H54 (cell line): ENCODE measurements at regions not wholly inside any gene's neighbourhood (a gene's known extent, or its start where the extent isn't known, plus 50 kb on each side); places are given as distances from the start of the nearest gene placed in this dataset.

Experiments used
- DNase-seq: peaks from one replicate; pipeline ENCODE4 v3.0.0; 2011; ENCODE audit warnings: low spot score, mixed read lengths; ENCODE audit not compliant: insufficient read length
- FAIRE-seq: peaks from 3 replicates; lab custom pipeline; 2011; peaks lifted over from hg19 to GRCh38; lab: Jason Lieb, UNC
- POLR2A ChIP-seq: IDR thresholded peaks from 2 replicates; pipeline ENCODE4 v1.6.1; 2011; ENCODE audit warnings: low read depth, mild to moderate bottlenecking, low read length

DNA sequence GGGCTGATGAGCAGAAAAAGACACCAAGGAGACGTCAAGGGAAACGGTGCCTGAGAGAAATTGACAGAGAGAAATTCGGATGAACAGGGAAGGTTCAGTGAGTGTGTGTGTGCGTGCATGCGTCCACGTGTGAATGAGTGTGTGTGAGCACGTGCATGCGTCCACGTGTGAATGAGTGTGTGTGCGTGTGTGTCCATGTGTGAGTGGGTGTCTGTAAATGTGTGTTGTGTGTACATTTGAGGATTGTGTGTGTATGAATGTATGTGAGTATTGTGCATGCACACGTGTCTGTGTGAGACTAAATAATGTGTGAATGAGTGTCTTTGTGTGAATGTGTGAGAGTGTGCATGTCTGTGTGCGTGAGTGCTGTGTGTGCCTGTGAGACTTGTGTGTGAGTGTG lies 137.4 kb upstream of the MED13L start:
- no peak for TF ChIP-seq POLR2A
- FAIRE-seq (no peak), DNase-seq (no peak)

DNA sequence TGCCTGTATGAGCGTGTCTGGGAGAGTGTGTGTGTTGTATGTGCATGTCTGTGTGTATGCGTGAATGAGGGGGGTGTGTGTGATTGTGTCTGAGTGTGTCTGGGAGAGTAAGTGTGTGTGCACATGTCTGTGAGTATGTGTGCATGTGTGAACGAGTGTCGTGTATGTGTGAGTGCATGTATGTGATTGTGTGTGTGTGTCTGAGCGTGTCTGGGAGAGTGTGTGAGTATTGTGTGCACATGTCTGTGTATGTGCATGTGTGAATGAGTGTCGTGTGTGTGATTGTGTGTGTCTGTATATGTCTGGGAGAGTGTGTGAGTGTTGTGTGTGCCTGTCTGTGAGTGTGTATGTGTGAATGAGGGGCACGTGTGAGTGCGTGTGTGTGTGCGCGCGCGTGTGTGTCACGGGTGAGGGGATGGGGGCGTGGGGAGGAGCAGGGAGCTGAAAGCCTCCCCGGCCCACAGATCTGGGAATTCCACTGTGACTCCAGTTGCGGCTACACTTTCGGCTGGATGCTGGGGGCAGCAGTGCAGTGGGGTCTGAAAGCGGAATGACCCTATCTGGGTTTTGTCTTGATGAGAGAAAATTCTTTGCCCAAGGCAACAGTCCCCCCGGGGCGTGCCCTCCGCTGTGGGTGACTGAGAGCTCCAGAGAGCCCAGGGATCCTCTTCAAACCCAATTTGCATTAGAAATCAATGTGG lies 138.1 kb upstream of the MED13L start:
- FAIRE-seq, result no peak
- TF ChIP-seq POLR2A, result no peak
- no peak for DNase-seq

DNA sequence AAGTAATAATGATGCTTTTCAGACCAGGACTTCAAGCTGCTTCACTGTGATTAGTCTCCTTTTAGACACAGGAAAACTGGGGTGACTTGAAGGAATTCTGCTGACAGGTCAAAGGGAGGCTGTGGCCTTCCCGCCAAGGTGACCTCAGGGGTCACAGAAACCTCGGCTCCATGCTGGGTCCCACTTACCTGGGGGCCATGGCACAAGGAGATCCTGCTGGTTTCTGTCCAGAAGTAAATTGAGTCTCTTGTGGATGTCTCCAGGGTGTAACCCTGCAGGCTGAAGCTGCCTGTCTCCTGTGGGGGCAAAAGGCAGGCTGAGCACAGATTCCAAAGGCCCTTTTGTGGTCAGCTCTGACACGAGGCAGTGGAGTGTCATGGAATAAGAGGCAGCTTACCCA lies 138.7 kb upstream of the MED13L start:
- no peak for TF ChIP-seq POLR2A
- FAIRE-seq, result no peak
- DNase-seq, result no peak

DNA sequence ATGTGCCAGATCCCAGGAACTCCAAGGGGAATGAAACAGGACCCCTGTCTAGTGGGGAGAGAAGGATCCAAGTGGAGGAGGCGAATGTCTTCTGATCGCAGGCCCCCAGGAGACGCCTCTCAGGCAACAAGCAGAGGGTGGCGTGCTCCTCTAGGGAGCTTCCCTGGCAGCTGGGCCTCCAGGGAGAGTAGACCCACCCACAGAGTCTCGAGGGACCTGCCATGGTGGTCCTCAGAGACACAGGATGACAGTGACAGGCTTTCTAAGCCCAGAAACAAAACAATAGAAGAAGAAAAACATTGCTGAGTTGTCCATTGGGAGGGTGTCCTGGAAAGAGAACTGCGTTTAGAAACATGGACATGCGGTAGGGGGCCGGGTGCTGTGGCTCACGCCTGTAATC lies 140.6 kb upstream of the MAP1LC3B2 start:
- DNase-seq (no peak), FAIRE-seq (no peak)
- no peak for TF ChIP-seq POLR2A

DNA sequence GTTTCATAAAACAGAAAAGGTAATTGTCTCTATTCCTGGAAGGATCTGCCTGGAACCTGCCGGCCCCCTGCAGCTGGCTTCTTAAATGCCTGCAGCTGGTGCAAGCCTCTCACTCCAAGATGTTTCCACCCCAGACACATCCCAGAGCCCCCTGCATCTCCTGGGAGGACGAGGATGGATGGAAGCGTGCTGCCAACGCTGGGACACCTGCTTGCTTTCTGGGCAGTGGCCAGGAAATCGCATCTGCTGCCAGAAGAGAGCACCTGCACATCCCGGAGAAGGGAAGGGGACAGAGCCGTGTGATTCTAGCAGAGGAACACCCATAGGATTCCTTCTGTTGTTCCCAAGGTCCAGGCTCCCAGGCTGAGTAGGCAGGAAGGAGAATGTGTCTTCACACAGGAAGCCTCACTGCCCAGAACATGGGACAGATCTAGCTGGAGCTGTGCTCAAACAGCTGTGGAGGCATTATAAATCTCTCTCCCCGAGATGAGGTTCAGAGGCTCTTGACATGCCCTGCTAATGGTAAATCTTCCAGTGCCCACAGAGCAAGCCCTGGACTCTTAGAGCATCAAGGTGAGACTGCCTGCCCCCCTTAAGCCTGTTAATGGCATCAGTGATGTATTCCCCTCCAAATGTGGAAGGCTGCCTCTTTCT lies 138.8 kb upstream of the MAP1LC3B2 start:
- DNase-seq (no peak), FAIRE-seq (no peak)
- no peak for TF ChIP-seq POLR2A

DNA sequence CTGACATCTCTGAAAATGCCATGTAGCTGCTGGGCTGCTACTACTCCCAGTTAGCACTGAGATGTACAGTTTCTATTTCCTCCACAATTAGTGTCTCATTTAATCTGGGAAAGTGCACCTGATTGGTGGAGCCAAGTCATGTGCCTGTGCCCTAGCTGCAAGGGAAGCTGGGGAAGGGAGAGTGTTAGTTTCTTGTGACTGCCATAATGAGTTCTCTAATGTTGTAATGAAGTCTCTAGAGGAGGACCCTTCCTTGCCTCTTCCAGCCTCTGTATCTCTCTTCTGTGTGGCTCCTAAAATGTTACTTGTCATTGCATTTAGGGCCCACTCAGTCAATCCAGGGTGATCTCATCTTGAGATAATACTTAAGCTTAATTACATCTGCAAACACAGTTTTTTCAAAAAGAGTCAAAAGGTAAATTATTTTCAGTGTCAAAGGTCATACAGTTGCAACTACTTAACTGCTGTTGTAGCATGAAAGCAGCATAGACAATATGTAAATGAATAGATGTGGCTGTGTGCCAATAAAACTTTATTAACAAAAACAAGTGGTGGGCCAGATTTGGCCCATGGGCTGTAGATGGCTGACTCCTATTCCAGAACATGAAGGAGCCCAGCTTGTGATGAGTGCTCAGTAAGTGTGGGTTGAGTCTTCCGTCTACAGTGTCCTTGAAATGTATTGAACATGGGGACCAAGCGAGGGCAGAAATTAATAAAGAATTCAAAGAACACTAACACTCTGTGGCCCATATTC lies 137.2 kb upstream of the MAP1LC3B2 start:
- no peak for TF ChIP-seq POLR2A
- FAIRE-seq (no peak), DNase-seq (no peak)

DNA sequence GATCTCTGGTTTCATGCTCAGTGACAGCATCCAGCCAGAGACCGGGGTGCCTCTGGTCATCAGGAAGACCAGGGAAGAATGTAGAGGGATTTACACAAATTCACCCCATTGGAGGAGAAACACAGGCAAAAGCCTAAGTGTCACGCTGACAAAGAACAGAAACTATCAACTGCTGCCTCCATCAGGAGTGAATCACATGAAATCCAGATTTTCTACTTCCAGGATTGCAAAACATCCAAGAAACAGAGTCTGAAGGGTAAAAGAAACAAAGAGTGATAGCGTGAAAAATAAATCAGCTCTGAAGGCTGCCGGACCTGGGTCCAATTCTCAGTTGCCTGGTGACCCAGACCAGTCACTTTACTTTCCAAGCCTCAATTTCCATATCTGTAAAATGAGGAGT lies 136.1 kb upstream of the MAP1LC3B2 start:
- TF ChIP-seq POLR2A, result no peak
- DNase-seq (no peak), FAIRE-seq (no peak)

DNA sequence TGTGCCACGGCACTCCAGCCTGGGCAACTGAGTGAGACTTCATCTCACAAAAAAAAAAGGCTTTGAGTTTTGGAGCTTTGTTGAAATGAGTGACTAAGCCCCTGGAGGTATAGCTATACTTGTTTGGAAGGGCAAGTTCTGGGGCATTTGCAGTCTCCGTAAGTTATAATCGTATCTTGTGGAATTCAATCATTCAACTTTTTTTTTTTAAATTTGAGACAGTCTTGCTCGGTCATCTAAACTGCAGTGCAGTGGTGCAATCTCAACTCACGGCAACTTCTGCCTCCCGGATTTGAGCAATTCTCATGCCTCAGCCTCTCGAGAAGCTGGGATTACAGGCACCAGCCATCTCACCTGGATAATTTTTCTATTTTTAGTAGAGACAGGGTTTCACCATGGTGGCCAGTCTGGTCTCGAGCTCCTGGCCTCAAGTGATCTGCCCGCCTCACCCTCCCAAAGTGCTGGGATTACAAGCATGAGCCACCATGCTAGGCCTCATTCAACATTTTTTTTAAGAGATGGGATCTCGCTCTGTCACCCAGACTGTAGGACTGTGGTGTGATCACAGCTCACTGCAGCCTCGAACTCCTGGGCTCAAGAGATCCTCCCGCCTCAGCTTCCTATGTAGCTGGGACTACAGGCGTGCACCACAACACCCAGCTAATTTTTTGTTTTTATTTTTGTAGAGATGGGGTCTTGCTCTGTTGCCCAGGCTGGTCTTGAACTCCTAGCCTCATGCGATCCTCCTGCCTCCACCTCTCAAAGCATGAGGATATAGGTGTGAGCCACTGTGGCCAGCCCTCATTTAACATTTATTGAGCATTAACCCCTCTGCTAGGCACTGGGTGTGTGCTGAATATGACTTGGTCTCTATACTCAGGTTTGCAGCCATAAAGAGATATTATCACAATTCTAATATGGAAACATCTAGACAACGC lies 133.7 kb upstream of the MAP1LC3B2 start:
- TF ChIP-seq POLR2A, result no peak
- no peak for FAIRE-seq
- no peak for DNase-seq

DNA sequence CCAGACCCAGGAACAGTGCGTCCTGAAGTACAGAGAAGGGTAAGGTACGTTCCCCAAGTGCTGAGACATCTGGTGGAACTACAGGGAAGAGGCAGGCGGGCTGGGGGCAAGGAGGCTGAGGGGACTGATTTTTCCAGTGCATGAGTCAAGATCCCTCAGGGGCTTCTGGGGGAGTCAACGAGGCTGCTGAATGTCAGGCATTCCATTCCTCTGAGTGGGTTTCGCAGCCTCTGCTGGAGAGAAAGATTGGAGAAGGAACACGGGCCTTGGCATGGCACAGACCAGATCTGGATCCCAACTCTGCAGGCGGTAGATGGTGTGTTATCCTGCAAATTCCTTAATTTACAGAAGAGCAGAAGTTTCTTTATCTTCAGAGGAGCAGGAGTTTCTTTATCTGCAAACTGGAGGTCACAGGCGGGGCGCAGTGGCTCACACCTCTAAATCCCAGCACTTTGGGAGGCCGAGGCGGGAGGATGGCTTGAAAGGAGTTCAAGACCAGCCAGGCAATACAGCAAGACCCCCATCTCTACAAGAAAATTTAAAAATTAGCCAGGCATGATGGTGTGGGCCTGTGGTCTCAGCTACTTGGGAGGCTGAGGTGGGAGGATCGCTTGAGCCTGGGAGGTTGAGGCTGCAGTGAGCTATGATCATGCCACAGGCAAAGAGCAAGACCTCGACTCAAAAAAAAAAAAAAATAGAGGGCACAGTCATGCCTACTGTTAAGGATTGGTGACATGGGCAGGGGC lies 132.6 kb upstream of the MAP1LC3B2 start:
- TF ChIP-seq POLR2A, result no peak
- FAIRE-seq (peak; percentile 57), DNase-seq (peak; percentile 92)

DNA sequence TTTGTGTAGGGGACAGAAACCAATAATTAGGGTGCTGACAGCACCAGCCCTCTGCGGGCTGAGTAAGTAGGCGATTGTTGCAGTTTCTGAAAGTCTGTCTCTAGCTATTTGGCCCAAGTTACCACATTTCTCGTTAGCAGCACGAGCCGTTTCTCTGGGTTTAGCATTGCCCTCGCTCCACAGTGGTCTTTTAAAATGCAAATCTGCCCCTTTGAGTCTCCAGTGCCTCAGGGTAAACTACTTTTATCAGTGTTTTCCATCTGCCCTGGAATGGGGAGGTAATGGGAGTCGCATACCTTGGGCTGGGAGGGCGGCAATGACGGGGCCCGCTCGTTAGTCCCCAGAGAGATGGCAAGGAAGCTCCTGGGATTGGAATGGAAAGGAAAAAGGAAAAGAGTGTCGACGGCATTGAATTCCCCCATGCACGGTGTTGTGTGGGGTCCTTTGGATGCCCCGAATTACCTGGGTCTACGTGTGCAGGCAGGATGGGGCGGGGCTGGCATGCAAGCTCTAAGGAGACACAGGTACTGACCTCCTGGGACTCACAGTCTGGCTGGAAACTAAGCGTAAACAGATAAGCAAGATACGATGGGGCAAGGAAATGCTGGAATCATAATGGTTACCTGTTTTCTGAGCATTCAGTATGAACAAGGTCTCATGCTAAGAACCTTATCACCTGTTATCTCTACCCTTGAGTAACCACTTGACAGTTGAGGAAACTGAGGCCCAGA lies 131.8 kb upstream of the MAP1LC3B2 start:
- DNase-seq (no peak), FAIRE-seq (no peak)
- no peak for TF ChIP-seq POLR2A

DNA sequence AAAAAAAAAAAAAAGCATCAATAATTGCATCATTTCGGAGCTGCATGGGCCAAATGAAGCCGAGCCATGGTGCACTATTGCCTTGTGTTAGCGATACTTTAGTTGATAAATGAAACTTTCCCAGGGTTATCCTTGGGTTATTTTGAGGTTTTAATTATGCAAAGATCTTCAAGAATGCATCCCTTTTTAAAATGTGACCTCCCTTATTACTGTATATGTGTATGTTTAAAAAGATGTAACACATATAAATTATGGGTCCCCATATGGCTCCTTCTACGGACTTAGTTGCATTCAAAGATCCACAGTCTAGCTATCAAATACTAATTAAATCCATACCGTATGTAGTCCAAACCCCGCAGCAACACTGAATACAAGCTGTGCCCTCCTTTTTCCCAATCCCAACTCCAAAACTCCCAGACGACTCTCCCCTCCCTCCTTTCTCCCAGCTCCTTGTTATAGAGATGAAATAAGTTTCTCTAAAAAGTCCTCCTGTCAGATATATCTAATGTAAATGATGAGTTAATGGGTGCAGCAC lies 129.3 kb upstream of the MAP1LC3B2 start:
- FAIRE-seq, result no peak
- TF ChIP-seq POLR2A, result no peak
- no peak for DNase-seq
